ENCODE measurements at regions not wholly inside any gene's neighbourhood (a gene's known extent, or its start where the extent isn't known, plus 50 kb on each side); places are given as distances from the start of the nearest gene placed in this dataset.
"Not testable (repeated sequence)": the region's sequence is repeated elsewhere in the genome, so short reads cannot be mapped to it uniquely, and the experiment has no call there.

- not testable (repeated sequence) for H2AK5ac ChIP-seq (ENCODE audit: low read length); H3K9ac ChIP-seq (ENCODE audit: low read length); H4K12ac ChIP-seq (ENCODE audit: low read depth, low read length); H4K8ac ChIP-seq (ENCODE audit: low read depth, low read length); H3K14ac ChIP-seq (ENCODE audit: low read length); H2BK120ac ChIP-seq (ENCODE audit: insufficient read depth, low read length, poor library complexity); H3K9me3 ChIP-seq (ENCODE audit: insufficient read depth, low read depth, low read length); DNase-seq; H4K91ac ChIP-seq (ENCODE audit: low read depth, low read length); H3K18ac ChIP-seq (ENCODE audit: low read length); H2BK12ac ChIP-seq (ENCODE audit: low read length); H3K36me3 ChIP-seq (ENCODE audit: control insufficient read depth in 1 of 2, insufficient read depth in 2 of 2, low read length in 2 of 2); H3K27me3 ChIP-seq (ENCODE audit: insufficient read depth, low read length); H3K4me3 ChIP-seq (ENCODE audit: low read depth, low read length); H3K4me1 ChIP-seq (ENCODE audit: control insufficient read depth in 1 of 2, insufficient read depth in 2 of 2, low read length in 2 of 2); H3K4me2 ChIP-seq (ENCODE audit: low read length); H3K79me2 ChIP-seq (ENCODE audit: control insufficient read depth, insufficient read depth, low read length, poor library complexity); H2AFZ ChIP-seq (ENCODE audit: insufficient read depth, low read length, poor library complexity); H2BK5ac ChIP-seq (ENCODE audit: low read depth, low read length, poor library complexity); H3K79me1 ChIP-seq (ENCODE audit: low read length); H3K4ac ChIP-seq (ENCODE audit: low read depth, low read length); H3K23ac ChIP-seq (ENCODE audit: low read length); H3K27ac ChIP-seq (ENCODE audit: low read depth, low read length)
- no CpG with 5 or more reads among the region's 2 CpGs for WGBS (ENCODE audit: extremely low coverage, insufficient coverage, insufficient read length)
Measured at GRCh38 chr2:195433729-195434128, 223.3 kb upstream of the SLC39A10 start.

GRCh38 chr2:195428673-195429072 is 228.4 kb upstream of the SLC39A10 start:
- H2BK5ac ChIP-seq (ENCODE audit: low read depth, low read length, poor library complexity): no peak overlapping the region
- no CpG with 5 or more reads among the region's 3 CpGs for WGBS (ENCODE audit: extremely low coverage, insufficient coverage, insufficient read length)
- H3K18ac ChIP-seq (ENCODE audit: low read length): no peak overlapping the region
- no peak overlapping the region for H3K4me2 ChIP-seq (ENCODE audit: low read length)
- no peak overlapping the region for H2AK5ac ChIP-seq (ENCODE audit: low read length)
- no peaks in the 10 kb centered on the region for H3K27me3 ChIP-seq (ENCODE audit: insufficient read depth, low read length)
- H3K79me1 ChIP-seq (ENCODE audit: low read length): no peaks in the 10 kb centered on the region
- H3K4ac ChIP-seq (ENCODE audit: low read depth, low read length): no peak overlapping the region
- no peak overlapping the region for H2BK12ac ChIP-seq (ENCODE audit: low read length)
- H3K9me3 ChIP-seq (ENCODE audit: insufficient read depth, low read depth, low read length): no peaks in the 10 kb centered on the region
- H3K36me3 ChIP-seq (ENCODE audit: control insufficient read depth in 1 of 2, insufficient read depth in 2 of 2, low read length in 2 of 2): no peaks in the 10 kb centered on the region
- H3K9ac ChIP-seq (ENCODE audit: low read length): no peak overlapping the region
- H2AFZ ChIP-seq (ENCODE audit: insufficient read depth, low read length, poor library complexity): no peak overlapping the region
- H3K79me2 ChIP-seq (ENCODE audit: control insufficient read depth, insufficient read depth, low read length, poor library complexity): no peaks in the 10 kb centered on the region
- DNase-seq: no peak
- H3K4me3 ChIP-seq (ENCODE audit: low read depth, low read length): no peak overlapping the region
- H3K14ac ChIP-seq (ENCODE audit: low read length): no peak overlapping the region
- H2BK120ac ChIP-seq (ENCODE audit: insufficient read depth, low read length, poor library complexity): no peak overlapping the region
- H3K27ac ChIP-seq (ENCODE audit: low read depth, low read length): no peak overlapping the region
- H3K4me1 ChIP-seq (ENCODE audit: control insufficient read depth in 1 of 2, insufficient read depth in 2 of 2, low read length in 2 of 2): no peaks in the 10 kb centered on the region
- no peak overlapping the region for H4K91ac ChIP-seq (ENCODE audit: low read depth, low read length)
- no peak overlapping the region for H4K12ac ChIP-seq (ENCODE audit: low read depth, low read length)
- no peak overlapping the region for H3K23ac ChIP-seq (ENCODE audit: low read length)
- no peak overlapping the region for H4K8ac ChIP-seq (ENCODE audit: low read depth, low read length)

- H3K4me2 ChIP-seq (ENCODE audit: low read length): no peak overlapping the region
- no peaks in the 10 kb centered on the region for H3K27me3 ChIP-seq (ENCODE audit: insufficient read depth, low read length)
- H3K4me3 ChIP-seq (ENCODE audit: low read depth, low read length): no peak overlapping the region
- H2BK5ac ChIP-seq (ENCODE audit: low read depth, low read length, poor library complexity): no peak overlapping the region
- no peak overlapping the region for H2AK5ac ChIP-seq (ENCODE audit: low read length)
- no peak overlapping the region for H2BK12ac ChIP-seq (ENCODE audit: low read length)
- no peaks in the 10 kb centered on the region for H3K4me1 ChIP-seq (ENCODE audit: control insufficient read depth in 1 of 2, insufficient read depth in 2 of 2, low read length in 2 of 2)
- H2BK120ac ChIP-seq (ENCODE audit: insufficient read depth, low read length, poor library complexity): no peak overlapping the region
- H3K14ac ChIP-seq (ENCODE audit: low read length): no peak overlapping the region
- H3K18ac ChIP-seq (ENCODE audit: low read length): no peak overlapping the region
- no peaks in the 10 kb centered on the region for H3K79me1 ChIP-seq (ENCODE audit: low read length)
- no peak overlapping the region for H4K91ac ChIP-seq (ENCODE audit: low read depth, low read length)
- WGBS (ENCODE audit: extremely low coverage, insufficient coverage, insufficient read length): no CpG with 5 or more reads among the region's 1 CpG
- H3K9me3 ChIP-seq (ENCODE audit: insufficient read depth, low read depth, low read length): no peaks in the 10 kb centered on the region
- H4K8ac ChIP-seq (ENCODE audit: low read depth, low read length): no peak overlapping the region
- H2AFZ ChIP-seq (ENCODE audit: insufficient read depth, low read length, poor library complexity): no peak overlapping the region
- no peak overlapping the region for H4K12ac ChIP-seq (ENCODE audit: low read depth, low read length)
- H3K79me2 ChIP-seq (ENCODE audit: control insufficient read depth, insufficient read depth, low read length, poor library complexity): no peaks in the 10 kb centered on the region
- no peak overlapping the region for H3K4ac ChIP-seq (ENCODE audit: low read depth, low read length)
- no peak overlapping the region for H3K23ac ChIP-seq (ENCODE audit: low read length)
- H3K27ac ChIP-seq (ENCODE audit: low read depth, low read length): no peak overlapping the region
- no peaks in the 10 kb centered on the region for H3K36me3 ChIP-seq (ENCODE audit: control insufficient read depth in 1 of 2, insufficient read depth in 2 of 2, low read length in 2 of 2)
- DNase-seq: no peak
- no peak overlapping the region for H3K9ac ChIP-seq (ENCODE audit: low read length)
Measured at GRCh38 chr2:195425328-195425727, 231.7 kb upstream of the SLC39A10 start.

GRCh38 chr2:195419033-195419432 is 238.0 kb upstream of the SLC39A10 start:
- Histone ChIP-seq H3K9me3 (ENCODE audit: insufficient read depth, low read depth, low read length) (no peaks in the 10 kb centered on the region), H3K4ac (ENCODE audit: low read depth, low read length) (no peak overlapping the region), H3K9ac (ENCODE audit: low read length) (no peak overlapping the region), H4K91ac (ENCODE audit: low read depth, low read length) (no peak overlapping the region), H4K8ac (ENCODE audit: low read depth, low read length) (no peak overlapping the region), H3K79me1 (ENCODE audit: low read length) (no peaks in the 10 kb centered on the region), H2BK120ac (ENCODE audit: insufficient read depth, low read length, poor library complexity) (no peak overlapping the region), H3K18ac (ENCODE audit: low read length) (no peak overlapping the region), H2BK5ac (ENCODE audit: low read depth, low read length, poor library complexity) (no peak overlapping the region), H3K36me3 (ENCODE audit: control insufficient read depth in 1 of 2, insufficient read depth in 2 of 2, low read length in 2 of 2) (no peaks in the 10 kb centered on the region), H3K23ac (ENCODE audit: low read length) (no peak overlapping the region), H3K4me1 (ENCODE audit: control insufficient read depth in 1 of 2, insufficient read depth in 2 of 2, low read length in 2 of 2) (no peaks in the 10 kb centered on the region), H2AK5ac (ENCODE audit: low read length) (no peak overlapping the region), H3K4me2 (ENCODE audit: low read length) (no peak overlapping the region), H3K27me3 (ENCODE audit: insufficient read depth, low read length) (no peaks in the 10 kb centered on the region), H3K27ac (ENCODE audit: low read depth, low read length) (no peak overlapping the region), H4K12ac (ENCODE audit: low read depth, low read length) (no peak overlapping the region), H3K14ac (ENCODE audit: low read length) (no peak overlapping the region), H3K4me3 (ENCODE audit: low read depth, low read length) (no peak overlapping the region), H3K79me2 (ENCODE audit: control insufficient read depth, insufficient read depth, low read length, poor library complexity) (no peaks in the 10 kb centered on the region), H2AFZ (ENCODE audit: insufficient read depth, low read length, poor library complexity) (no peak overlapping the region), H2BK12ac (ENCODE audit: low read length) (no peak overlapping the region)
- no peak for DNase-seq
- no CpG with 5 or more reads among the region's 2 CpGs for WGBS (ENCODE audit: extremely low coverage, insufficient coverage, insufficient read length)

All from trophoblast cell (in vitro differentiated cells and primary cell).